ENCODE measurements at regions not wholly inside any gene's neighbourhood (a gene's known extent, or its start where the extent isn't known, plus 50 kb on each side); places are given as distances from the start of the nearest gene placed in this dataset.

DNA sequence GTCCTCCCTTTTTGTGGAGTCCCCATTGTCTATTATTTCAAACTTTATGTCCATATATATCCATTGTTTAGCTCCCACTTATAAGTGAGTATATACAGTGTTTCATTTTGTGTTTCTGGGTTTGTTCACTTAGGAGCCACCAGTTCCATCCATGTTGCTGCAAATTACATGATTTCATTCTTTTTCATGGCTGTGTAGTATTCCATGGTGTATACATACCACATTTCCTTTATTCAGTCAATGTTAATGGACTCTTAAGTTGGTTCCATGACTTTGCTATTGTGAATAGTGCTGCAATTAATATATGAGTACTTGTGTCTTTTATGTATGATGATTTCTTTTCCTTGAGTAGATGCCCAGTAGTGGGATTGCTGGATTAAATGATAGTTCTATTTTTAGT is 329.1 kb downstream of the AR start:
- Histone ChIP-seq H2AK9ac (replicated peaks; ENCODE audit: low read depth, low read length, poor library complexity) (no peak overlapping the region), H3K18ac (ENCODE audit: low read depth, low read length) (no peak overlapping the region), H4K5ac (ENCODE audit: low read depth, low read length) (no peak overlapping the region), H3K79me1 (ENCODE audit: low read depth in 1 of 2, low read length in 2 of 2) (no peaks in the 10 kb centered on the region), H2BK120ac (ENCODE audit: low read depth, low read length) (no peak overlapping the region), H3K9me3 (ENCODE audit: control insufficient read depth, insufficient read depth, low read length) (no peaks in the 10 kb centered on the region), H4K8ac (ENCODE audit: low read depth in 2 of 2, low read length in 2 of 2) (no peak overlapping the region), H3K4me1 (ENCODE audit: control insufficient read depth, insufficient read depth, low read length) (no peaks in the 10 kb centered on the region), H3K27me3 (ENCODE audit: control insufficient read depth, insufficient read depth, low read length) (no peaks in the 10 kb centered on the region), H2AFZ (replicated peaks; ENCODE audit: low read length, poor library complexity) (no peak overlapping the region), H2BK20ac (ENCODE audit: low read depth, low read length) (no peak overlapping the region), H4K91ac (ENCODE audit: insufficient read depth, low read depth, low read length) (no peak overlapping the region), H2BK5ac (ENCODE audit: low read depth, low read length, poor library complexity, severe bottlenecking) (no peak overlapping the region), H3K4me3 (ENCODE audit: insufficient read depth, low read depth, low read length) (no peak overlapping the region), H3K4me2 (ENCODE audit: low read depth, low read length) (no peak overlapping the region), H3K27ac (ENCODE audit: insufficient read depth, low read length) (no peak overlapping the region), H3K14ac (replicated peaks; ENCODE audit: low read depth, low read length) (no peak overlapping the region), H3K9ac (ENCODE audit: low read depth, low read length) (no peak overlapping the region), H3K23ac (ENCODE audit: low read depth, low read length) (no peak overlapping the region), H3K56ac (ENCODE audit: extremely low read depth, insufficient read depth, low read length) (no peak overlapping the region), H4K20me1 (ENCODE audit: insufficient read depth, low read length) (no peaks in the 10 kb centered on the region), H2AK5ac (ENCODE audit: low read depth, low read length) (no peak overlapping the region), H3K4ac (ENCODE audit: low read depth, low read length) (no peak overlapping the region), H3K36me3 (ENCODE audit: control insufficient read depth, insufficient read depth, low read length) (no peaks in the 10 kb centered on the region), H2BK15ac (ENCODE audit: low read depth, low read length) (no peak overlapping the region), H3K9me1 (ENCODE audit: insufficient read depth, low read length) (no peaks in the 10 kb centered on the region)
- DNase-seq (no peak), ATAC-seq (ENCODE audit: low read depth) (no peak)
- ChIA-PET POLR2A (ENCODE audit: unreplicated experiment) (no interaction called here), CTCF (no interaction called here)
- dilution Hi-C loops (cut with HindIII; ENCODE audit: low sequenced_read_pairs, unreplicated experiment) (no loop called here), in situ Hi-C loops (cut with MboI; ENCODE audit: low sequenced_read_pairs) (no loop called here), intact Hi-C loops (cut with micrococcal nuclease) (no loop called here)
- no TSS peak for BruUV-seq (replicated peaks)
- TF ChIP-seq BHLHE40 (IDR thresholded peaks at IDR 0.05; ENCODE audit: low read depth, low read length): no peak
- no peak for TF ChIP-seq RFX5 (IDR thresholded peaks at IDR 0.05; ENCODE audit: low read depth, low read length)
- TF ChIP-seq MAFK (IDR thresholded peaks at IDR 0.05; ENCODE audit: low read depth, low read length): no peak
